ENCODE measurements at regions not wholly inside any gene's neighbourhood (a gene's known extent, or its start where the extent isn't known, plus 50 kb on each side); places are given as distances from the start of the nearest gene placed in this dataset.
A peak's percentile ranks its signal among the peaks of the same experiment; 100 is the strongest.

- Histone ChIP-seq H3K36me3 (ENCODE audit: control insufficient read depth, insufficient read depth, low read length) (no peaks in the 10 kb centered on the region), H3K27me3 (ENCODE audit: control insufficient read depth in 2 of 2, insufficient read depth in 2 of 2, low read length in 2 of 2) (no peaks in the 10 kb centered on the region), H3K4me2 (ENCODE audit: insufficient read depth, low read length) (no peak overlapping the region), H2AFZ (ENCODE audit: low read depth, low read length) (no peak overlapping the region), H3K4me1 (replicated peaks in 1 of 2; ENCODE audit: control insufficient read depth in 2 of 2, insufficient read depth in 2 of 2, low read length in 2 of 2) (no peaks in the 10 kb centered on the region), H4K20me1 (replicated peaks; ENCODE audit: control insufficient read depth, insufficient read depth, low read length) (no peaks in the 10 kb centered on the region), H3K9ac (ENCODE audit: insufficient read depth in 1 of 2, low read depth in 2 of 2, low read length in 2 of 2) (no peak overlapping the region), H3K9me1 (ENCODE audit: control insufficient read depth, insufficient read depth, low read length) (no peaks in the 10 kb centered on the region), H3K27ac (ENCODE audit: extremely low read depth, low read depth, low read length) (no peak overlapping the region), H3K79me2 (ENCODE audit: control insufficient read depth, insufficient read depth, low read length) (no peaks in the 10 kb centered on the region), H3K4me3 (no peak overlapping the region), H3K9me3 (replicated peaks; ENCODE audit: control insufficient read depth, insufficient read depth, low read depth, low read length) (no peaks in the 10 kb centered on the region)
- ChIA-PET POLR2A (no interaction called here), CTCF (ENCODE audit: low intra/inter-chr PET ratio) (interaction anchor here (1.7 kb wide), 1 partner anchor 397 kb away, joined by 18 read pairs; no protein-coding TSS in a partner anchor)
- peak; percentile 85 for FAIRE-seq
- intact Hi-C loops (cut with micrococcal nuclease) (loop anchor here (5.0 kb wide), 2 partner anchors 319 to 739 kb away; no protein-coding TSS in a partner anchor), in situ Hi-C loops (cut with MboI) (no loop called here)
- TF ChIP-seq KAT2B (IDR thresholded peaks at IDR 0.05; ENCODE audit: low read depth, low read length) = no peak
- no peak for TF ChIP-seq PRDM10 (IDR thresholded peaks at IDR 0.05; ENCODE audit: partially characterized antibody)
- peak; percentile 49 to 72 (median 62) for TF ChIP-seq CTCF (IDR thresholded peaks at IDR 0.05 in 2 of 3, conservative IDR thresholded peaks at IDR 0.05 in 1 of 3; ENCODE audit: insufficient read depth in 2 of 3, low read depth in 1 of 3, low read length in 3 of 3)
- TF ChIP-seq DDX20 (tag; IDR thresholded peaks at IDR 0.05; ENCODE audit: low read depth) = no peak
- no peak for TF ChIP-seq ZNF436 (CRISPR knock-in tag; IDR thresholded peaks at IDR 0.05)
- TF ChIP-seq DEAF1 (CRISPR knock-in tag; IDR thresholded peaks at IDR 0.05) = 0 out of 2 replicates have a peak, but pooled peaks have one; percentile 9
- TF ChIP-seq ZNF41 (CRISPR knock-in tag; conservative IDR thresholded peaks at IDR 0.05) = no peak
- peak; percentile 35 to 52; a peak in 3 of 4 replicates for TF ChIP-seq RAD21 (CRISPR knock-in tag; conservative IDR thresholded peaks at IDR 0.05 in 1 of 2, IDR thresholded peaks at IDR 0.05 in 1 of 2)
- DNase-seq (ENCODE audit: extremely low read depth in 1 of 4, low spot score in 3 of 4) = peak; percentile 34 to 52 (median 47)
- WGBS (ENCODE audit: insufficient coverage, low coverage, missing lambda C conversion rate) = 0% methylated on average over 5 of the region's 5 CpGs
- BruUV-seq (replicated peaks) = no TSS peak
- peak; percentile 91 for ATAC-seq
These were observed 95.9 kb upstream of the PTPN13 start for GRCh38 chr4:86497980-86498862.

Data from K562 (cell line).